NCI-H1694 (cell line): ENCODE measurements at regions not wholly inside any gene's neighbourhood (a gene's known extent, or its start where the extent isn't known, plus 50 kb on each side); places are given as distances from the start of the nearest gene placed in this dataset.
"Not testable (repeated sequence)": the region's sequence is repeated elsewhere in the genome, so short reads cannot be mapped to it uniquely, and the experiment has no call there.

Experiments used
- DNase-seq: peaks from one replicate; lab custom pipeline; 2025; lab: John Stamatoyannopoulos, UW

DNA sequence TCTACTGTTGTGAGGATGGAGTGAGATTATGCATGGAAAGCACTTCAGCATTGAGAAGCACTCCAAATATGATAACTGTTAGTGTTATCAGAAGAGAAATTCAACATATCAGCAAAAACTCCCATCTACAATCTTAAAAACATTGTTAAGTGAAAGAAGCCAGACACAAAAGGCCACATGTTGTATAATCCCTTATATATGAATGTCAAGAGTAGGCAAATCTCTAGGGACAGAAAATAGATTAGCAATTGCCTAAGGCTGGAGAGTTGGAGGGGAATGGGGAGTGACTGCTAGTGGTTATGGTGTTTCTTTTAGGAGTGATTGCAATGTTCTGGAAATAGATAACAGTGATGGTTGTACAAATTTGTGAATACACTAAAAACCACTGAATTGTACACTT is 122.5 kb upstream of the LNX1 start:
- no peak for DNase-seq

DNA sequence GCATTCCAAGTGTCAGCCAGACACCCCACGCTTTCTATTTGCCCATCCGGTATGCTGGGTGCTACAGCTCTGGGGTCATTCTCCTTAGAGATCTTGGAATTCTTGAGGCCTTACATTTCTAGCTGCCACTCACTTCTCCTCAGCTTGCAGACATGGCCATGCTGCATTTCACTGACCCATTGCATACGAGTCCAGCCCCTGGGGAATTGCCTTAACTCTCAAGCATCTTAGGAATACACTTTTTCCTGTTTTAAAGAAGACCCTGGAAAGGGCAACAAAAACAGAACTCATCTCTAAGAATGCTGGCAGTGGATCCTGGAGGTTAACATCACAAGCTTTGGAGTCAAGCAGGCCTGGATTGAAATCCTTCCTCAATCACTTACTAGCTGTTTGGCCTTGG is 122.0 kb upstream of the LNX1 start:
- DNase-seq: no peak

- DNase-seq: no peak
Observed at GRCh38 chr4:53712408-53713020, 121.2 kb upstream of the LNX1 start.

DNA sequence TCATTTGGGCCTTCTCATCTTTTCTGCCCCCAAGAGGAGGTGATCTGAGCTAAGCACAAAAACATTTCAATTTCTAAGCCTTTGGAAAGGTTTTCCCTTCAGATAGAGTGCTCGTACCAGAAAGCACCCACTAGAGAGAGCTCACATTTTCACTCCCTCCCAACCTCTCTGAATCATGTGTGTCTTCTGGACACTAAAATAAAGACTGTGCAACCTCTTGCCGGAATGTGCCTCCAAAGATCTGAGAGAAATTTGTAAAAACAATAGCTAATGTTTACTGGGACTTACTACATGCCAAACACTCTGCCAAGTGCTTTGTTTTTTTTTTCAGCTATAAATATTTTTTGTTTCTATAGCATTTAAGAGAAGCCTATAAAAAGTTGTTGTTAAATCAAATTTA is 120.6 kb upstream of the LNX1 start:
- DNase-seq: no peak

DNA sequence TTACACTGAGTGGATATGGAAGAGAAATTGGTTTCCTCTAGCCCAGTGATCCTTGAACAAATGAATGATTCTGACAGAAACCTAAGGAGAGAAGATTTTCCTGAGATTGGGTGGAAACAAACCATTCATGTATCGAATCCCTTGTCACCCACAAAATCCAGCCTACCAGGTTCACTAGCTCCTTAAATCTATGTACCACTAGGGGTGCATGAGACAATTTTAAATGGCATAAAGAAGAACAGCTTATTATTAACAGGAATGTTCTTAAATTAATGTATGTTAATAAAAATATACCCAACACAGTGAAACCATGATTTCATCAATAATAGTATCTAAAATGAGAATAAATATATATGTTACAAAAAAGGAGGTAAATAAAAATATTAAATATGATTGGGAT is 118.4 kb upstream of the LNX1 start:
- DNase-seq: no peak

DNA sequence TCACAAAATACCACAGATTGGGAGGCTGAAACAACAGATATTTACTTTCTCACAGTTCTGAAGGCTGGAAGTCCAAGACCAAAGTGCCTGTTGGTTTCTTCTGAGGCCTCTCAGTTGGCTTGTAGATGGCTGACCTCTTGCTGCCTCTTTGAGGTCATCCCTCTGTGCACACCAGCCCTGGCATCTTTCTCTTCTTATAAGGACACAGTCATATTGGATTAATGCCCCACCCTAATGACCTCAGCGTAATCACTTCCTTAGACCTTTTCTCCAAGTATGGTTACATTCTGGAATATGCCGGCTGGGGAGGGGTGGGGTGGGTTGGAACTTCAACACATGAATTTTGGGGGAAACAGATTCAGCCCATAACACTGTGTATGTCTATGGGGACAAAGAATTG is 116.2 kb upstream of the LNX1 start:
- no peak for DNase-seq

DNA sequence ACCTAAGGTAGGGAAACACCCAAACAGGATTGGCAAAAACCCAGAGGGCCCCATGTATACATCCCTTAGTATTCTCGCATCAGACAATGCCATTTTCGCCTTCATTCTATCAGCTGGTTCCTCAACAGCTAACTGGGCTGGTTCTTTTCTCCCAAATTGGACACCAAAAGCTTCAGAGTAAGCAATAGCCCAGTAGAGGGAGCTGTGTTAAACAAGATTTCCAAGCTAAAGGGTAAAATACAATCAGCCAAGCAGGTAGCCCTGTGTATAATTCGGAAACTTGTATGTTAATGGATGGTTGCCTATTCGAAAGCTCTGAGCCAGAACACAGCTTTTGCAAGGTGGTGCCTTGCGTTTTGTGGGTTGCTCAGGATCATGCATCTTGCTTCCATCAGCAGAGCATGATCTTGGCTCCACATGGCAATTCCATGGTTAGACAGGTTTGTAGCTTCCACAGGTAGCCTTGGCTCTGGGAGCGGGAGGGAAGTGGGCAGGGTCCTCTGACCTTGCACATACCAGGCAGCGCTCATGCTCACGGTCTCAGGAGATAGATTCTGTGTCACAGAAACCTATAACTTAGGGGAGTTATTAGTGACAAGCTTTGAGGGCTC is 115.2 kb upstream of the LNX1 start:
- peak; percentile 21 for DNase-seq

- DNase-seq: no peak
Observed at GRCh38 chr4:53705972-53706371, 114.7 kb upstream of the LNX1 start.

DNA sequence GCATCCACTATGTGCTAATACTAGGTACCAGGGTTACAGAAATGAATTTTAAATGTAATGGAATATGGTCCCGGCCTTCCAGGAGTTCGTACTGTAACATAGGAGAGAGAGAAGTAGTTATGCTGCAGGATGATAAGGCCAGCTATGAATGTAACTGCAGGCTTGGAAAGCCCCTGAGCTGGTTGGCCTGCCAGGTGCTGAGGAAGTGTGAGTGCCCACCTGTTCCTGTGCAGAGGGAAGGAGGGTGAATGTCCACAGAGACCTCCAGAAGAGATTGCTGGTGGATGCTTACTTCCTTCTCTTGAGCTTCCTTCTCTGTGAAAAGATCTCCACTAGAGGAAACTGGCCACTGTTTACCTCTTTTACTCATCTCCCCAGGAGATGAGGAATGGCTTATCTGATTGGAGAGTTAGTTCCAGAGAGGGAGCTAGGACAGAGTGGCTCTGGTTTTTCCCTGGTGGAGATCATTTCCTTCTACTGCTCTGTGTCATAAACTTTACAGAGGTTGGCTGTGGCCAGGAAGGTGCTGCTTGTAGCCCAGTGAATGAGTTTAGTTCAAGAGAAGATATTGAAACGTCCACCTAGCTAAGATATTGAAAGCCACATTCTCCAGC is 114.0 kb upstream of the LNX1 start:
- DNase-seq: no peak

DNA sequence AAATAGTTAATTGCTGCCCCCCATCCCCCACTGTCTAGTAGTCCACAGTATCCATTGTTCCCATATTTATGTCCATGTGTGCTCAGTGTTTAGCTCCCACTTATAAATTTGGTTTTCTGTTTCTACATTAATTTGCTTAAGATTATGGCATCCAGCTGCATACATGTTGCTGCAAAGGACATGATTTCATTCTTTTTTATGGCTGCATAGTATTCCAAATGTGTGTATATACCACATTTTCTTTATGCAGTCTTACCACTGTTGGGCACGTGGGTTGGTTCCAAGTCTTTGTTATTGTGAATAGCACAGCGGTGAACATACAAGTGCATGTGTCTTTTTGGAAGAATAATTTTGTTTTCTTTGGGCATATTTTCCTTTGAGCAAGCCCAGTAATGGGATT is 113.0 kb upstream of the LNX1 start:
- DNase-seq: no peak

DNA sequence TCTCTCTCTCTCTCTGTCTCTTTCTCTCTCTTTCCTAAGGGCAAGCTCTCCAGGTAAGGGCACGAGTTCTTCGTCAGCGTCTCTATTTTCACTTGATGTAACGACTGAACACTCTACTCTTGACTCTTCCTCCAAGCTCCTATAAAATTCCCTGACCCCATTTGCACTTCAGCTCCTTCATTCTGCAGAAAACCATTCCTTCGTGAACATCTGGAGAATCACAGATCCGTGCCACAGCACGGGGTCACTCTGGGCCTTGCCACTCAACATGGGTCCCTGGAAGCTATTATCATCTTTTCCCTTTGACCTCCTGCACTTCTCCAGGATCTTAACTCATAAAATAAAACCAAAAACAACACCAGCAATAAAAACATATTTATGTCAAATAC is 112.0 kb upstream of the LNX1 start:
- no peak for DNase-seq

DNA sequence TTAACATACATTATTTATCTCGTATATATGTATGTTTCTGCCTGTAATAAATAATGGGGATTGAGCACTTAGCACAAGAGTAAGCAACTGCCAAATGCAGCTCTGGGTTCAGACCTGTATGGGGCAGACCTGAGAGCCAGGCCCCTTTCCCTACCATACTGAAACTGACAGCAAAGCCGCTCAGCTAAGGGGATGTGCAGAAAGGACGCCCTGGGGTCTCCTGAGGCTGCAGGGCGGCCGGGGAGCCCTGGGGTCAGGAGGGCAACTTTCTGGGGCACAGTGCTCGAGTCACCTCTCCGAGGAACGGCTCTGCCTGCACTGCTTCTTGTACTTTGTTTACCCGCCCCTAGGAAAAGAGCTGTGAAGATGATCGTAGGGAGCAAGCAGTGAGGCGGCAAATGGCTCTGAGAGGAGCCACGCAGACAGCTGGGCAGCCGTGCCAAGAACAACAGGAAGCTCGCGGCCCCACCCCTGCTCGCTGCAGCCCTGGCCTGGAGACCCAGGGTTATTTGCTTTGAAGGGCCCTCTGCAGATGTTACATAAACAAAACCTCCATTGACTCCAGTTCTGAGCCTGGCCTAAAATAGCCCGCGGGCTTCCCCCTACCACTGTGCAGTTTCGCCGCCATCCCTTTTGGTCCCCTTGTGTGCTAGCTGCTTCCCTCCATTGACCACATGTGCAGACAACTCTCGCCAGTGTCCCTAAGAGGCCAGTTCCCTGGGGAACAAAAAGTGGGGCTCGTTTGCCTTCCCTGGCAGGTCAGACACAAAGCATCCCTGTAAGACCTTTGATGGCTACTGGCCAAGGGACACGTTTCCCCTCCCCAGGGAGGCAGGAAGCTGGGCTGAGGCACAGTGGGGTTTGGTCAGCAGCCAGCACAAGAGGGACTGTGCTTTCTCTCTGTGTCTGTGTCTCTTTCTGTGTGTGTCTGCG is 111.3 kb upstream of the LNX1 start:
- DNase-seq: peak; percentile 49

DNA sequence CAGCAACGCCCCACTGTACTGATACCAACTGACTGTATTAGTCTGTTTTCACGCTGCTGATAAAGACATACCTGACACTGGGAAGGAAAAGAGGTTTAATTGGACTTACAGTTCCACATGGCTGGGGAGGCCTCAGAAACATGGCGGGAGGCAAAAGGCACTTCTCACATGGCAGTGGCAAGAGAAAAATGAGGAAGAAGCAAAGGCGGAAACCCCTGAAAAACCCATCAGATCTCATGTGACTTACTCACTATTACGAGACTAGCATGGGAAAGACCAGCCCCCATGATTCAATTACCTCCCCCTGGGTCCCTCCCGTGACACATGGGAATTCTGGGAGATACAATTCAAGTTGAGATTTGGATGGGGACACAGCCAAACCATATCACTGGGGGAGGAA is 110.0 kb upstream of the LNX1 start:
- DNase-seq: not testable (repeated sequence)

DNA sequence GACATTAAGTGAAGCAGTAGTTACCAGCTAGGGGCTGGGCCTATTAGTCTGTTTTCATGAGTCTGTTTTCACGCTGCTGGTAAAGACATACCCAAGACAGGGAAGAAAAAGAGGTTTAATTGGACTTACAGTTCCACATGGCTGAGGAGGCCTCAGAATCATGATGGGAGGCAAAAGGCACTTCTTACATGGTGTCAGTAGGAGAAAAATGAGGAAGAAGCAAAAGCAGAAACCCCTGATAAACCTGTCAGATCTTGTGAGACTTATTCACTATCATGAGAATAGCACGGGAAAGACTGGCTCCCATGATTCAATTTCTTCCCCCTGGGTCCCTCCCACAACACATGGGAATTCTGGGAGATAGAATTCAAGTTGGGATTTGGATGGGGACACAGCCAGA is 108.0 kb upstream of the LNX1 start:
- not testable (repeated sequence) for DNase-seq

DNA sequence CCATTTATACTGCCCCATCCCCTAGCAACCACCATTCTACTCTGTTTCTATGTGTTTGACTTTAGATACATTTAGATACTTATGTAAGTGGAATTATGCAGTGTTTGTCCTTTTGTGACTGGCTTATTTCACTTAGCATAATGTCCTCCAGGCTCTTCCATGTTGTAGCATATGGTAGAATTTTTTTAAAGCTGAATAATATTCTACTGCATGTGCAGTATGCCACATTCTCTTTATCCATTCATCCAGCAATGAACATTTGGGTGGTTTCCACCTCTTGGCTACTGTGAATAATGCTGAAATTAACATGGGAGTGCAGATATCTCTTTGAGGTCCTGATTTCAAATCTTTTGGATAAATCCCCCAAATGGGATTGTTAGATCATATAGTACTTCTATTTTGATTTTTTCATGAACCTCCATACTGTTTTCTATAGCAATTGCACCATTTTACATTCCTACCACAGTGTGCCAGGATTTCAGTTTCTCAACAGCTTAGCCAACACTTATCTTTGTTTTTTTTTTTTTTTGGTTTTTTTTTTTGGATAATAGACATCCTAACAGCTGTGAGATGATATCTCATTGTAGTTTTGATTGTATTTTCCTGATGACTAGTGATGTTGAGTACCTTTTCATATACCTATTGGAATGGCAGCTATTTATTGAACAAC is 105.9 kb upstream of the LNX1 start:
- no peak for DNase-seq

- no peak for DNase-seq
Observed at GRCh38 chr4:53695540-53696463, 104.5 kb upstream of the LNX1 start.

- DNase-seq: no peak
Observed at GRCh38 chr4:53694666-53695065, 103.4 kb upstream of the LNX1 start.

DNA sequence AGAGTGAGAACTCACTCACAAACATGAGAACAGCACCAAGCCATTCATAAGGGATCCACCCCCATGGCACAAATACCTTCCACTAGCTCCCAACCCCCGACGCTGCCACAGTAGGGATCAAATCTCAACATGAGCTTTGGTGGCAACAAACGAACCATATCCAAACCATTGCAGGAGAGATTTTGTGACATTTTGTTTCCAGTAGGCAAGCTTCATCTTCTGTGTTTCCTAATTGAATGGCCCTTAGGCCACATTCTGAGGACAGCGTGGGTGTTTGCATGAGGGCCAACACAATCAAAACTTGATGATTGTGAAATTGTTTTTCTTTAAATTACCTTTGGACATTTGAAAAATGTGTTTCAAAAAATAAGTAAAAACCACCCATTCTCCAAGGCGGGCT is 102.6 kb upstream of the LNX1 start:
- no peak for DNase-seq

GRCh38 chr4:53693408-53693807 is 102.1 kb upstream of the LNX1 start:
- DNase-seq: no peak

GRCh38 chr4:53688186-53688790 is 97.0 kb upstream of the LNX1 start:
- no peak for DNase-seq

GRCh38 chr4:53686521-53686920 is 95.2 kb upstream of the LNX1 start:
- DNase-seq: no peak
